Ectodermal cell (in vitro differentiated cells): ENCODE measurements at regions not wholly inside any gene's neighbourhood (a gene's known extent, or its start where the extent isn't known, plus 50 kb on each side); places are given as distances from the start of the nearest gene placed in this dataset.

ENCODE experiments used
- H3K27ac ChIP-seq: 2 replicates; pipeline ENCODE4 v1.7.0; 2013; ENCODE audit warnings: mild to moderate bottlenecking, low read depth, low read length; ENCODE audit not compliant: insufficient read depth, poor library complexity, severe bottlenecking
- H3K27me3 ChIP-seq: 2 replicates; pipeline ENCODE4 v1.7.0; 2013; ENCODE audit warnings: mild to moderate bottlenecking, low read length; ENCODE audit not compliant: insufficient read depth, control insufficient read depth, poor library complexity, severe bottlenecking
- H3K36me3 ChIP-seq: one replicate; pipeline ENCODE4 v1.7.0; 2013; ENCODE audit warnings: low read length; ENCODE audit not compliant: control insufficient read depth, insufficient read depth
- H3K4me1 ChIP-seq: one replicate; pipeline ENCODE4 v1.7.0; 2013; ENCODE audit warnings: low read length; ENCODE audit not compliant: control insufficient read depth, insufficient read depth
- H3K4me3 ChIP-seq: 2 replicates; pipeline ENCODE4 v1.7.0; 2013; ENCODE audit warnings: low read depth, low read length, control low read depth; ENCODE audit not compliant: insufficient read depth
- H3K9me3 ChIP-seq: 2 replicates; pipeline ENCODE4 v1.7.0; 2013; ENCODE audit warnings: mild to moderate bottlenecking, low read length, moderate library complexity; ENCODE audit not compliant: control insufficient read depth
- WGBS, 2 experiments: methylation state at CpG; one replicate each; pipeline ENCODE4 v1.1.7; 2013; ENCODE audit warnings: missing lambda C conversion rate in 2 of 2; 5-methylcytosine and 5-hydroxymethylcytosine counted together

GRCh38 chr10:78354101-78354500 is 320.4 kb downstream of the RPS24 start:
- Histone ChIP-seq H3K4me1 (peaks cover 33% of the 10 kb centered on the region), H3K27me3 (no peaks in the 10 kb centered on the region), H3K9me3 (no peaks in the 10 kb centered on the region), H3K36me3 (no peaks in the 10 kb centered on the region), H3K4me3 (no peak overlapping the region), H3K27ac (no peak overlapping the region)
- 91 to 93% methylated on average over 7 of the region's 7 CpGs for WGBS, 2 experiments

GRCh38 chr10:78356291-78356900 is 322.7 kb downstream of the RPS24 start:
- peaks cover 50% of the 10 kb centered on the region for H3K4me1 ChIP-seq
- no peaks in the 10 kb centered on the region for H3K36me3 ChIP-seq
- H3K27ac ChIP-seq, result no peak overlapping the region
- H3K27me3 ChIP-seq, result no peaks in the 10 kb centered on the region
- no peak overlapping the region for H3K4me3 ChIP-seq
- H3K9me3 ChIP-seq, result no peaks in the 10 kb centered on the region
- WGBS, 2 experiments, result 81% methylated on average over 9 to 10 of the region's 10 CpGs

- H3K4me1 ChIP-seq, result peaks cover 50% of the 10 kb centered on the region
- H3K27me3 ChIP-seq, result no peaks in the 10 kb centered on the region
- H3K9me3 ChIP-seq, result no peaks in the 10 kb centered on the region
- no peak overlapping the region for H3K27ac ChIP-seq
- H3K36me3 ChIP-seq, result no peaks in the 10 kb centered on the region
- WGBS, 2 experiments, result 59 to 60% methylated on average over 16 of the region's 16 CpGs
- no peak overlapping the region for H3K4me3 ChIP-seq
Measured at GRCh38 chr10:78357141-78358063, 323.7 kb downstream of the RPS24 start.

- H3K4me1 ChIP-seq, result peaks cover 50% of the 10 kb centered on the region
- no peaks in the 10 kb centered on the region for H3K27me3 ChIP-seq
- no peak overlapping the region for H3K4me3 ChIP-seq
- WGBS, 2 experiments, result 93 to 96% methylated on average over 5 of the region's 5 CpGs
- no peaks in the 10 kb centered on the region for H3K9me3 ChIP-seq
- H3K36me3 ChIP-seq, result no peaks in the 10 kb centered on the region
- no peak overlapping the region for H3K27ac ChIP-seq
Measured at GRCh38 chr10:78358351-78358750, 324.7 kb downstream of the RPS24 start.

GRCh38 chr10:78358982-78359381 is 325.3 kb downstream of the RPS24 start:
- Histone ChIP-seq H3K36me3 (no peaks in the 10 kb centered on the region), H3K9me3 (no peaks in the 10 kb centered on the region), H3K27ac (no peak overlapping the region), H3K27me3 (no peaks in the 10 kb centered on the region), H3K4me1 (peaks cover 50% of the 10 kb centered on the region), H3K4me3 (no peak overlapping the region)
- WGBS, 2 experiments, result 95 to 96% methylated on average over 5 of the region's 5 CpGs

- Histone ChIP-seq H3K27me3 (no peaks in the 10 kb centered on the region), H3K4me1 (peaks cover 50% of the 10 kb centered on the region), H3K36me3 (no peaks in the 10 kb centered on the region), H3K9me3 (no peaks in the 10 kb centered on the region), H3K4me3 (no peak overlapping the region), H3K27ac (no peak overlapping the region)
- 36 to 42% methylated on average over 9 of the region's 9 CpGs for WGBS, 2 experiments
Measured at GRCh38 chr10:78359640-78360091, 326.0 kb downstream of the RPS24 start.

GRCh38 chr10:78360284-78360683 is 326.6 kb downstream of the RPS24 start:
- H3K27me3 ChIP-seq, result no peaks in the 10 kb centered on the region
- WGBS, 2 experiments, result 88% methylated on average over 6 of the region's 6 CpGs
- H3K27ac ChIP-seq, result no peak overlapping the region
- peaks cover 50% of the 10 kb centered on the region for H3K4me1 ChIP-seq
- H3K9me3 ChIP-seq, result no peaks in the 10 kb centered on the region
- no peaks in the 10 kb centered on the region for H3K36me3 ChIP-seq
- H3K4me3 ChIP-seq, result no peak overlapping the region

- H3K9me3 ChIP-seq, result no peaks in the 10 kb centered on the region
- H3K4me1 ChIP-seq, result peaks cover 52% of the 10 kb centered on the region
- H3K27me3 ChIP-seq, result no peaks in the 10 kb centered on the region
- WGBS, 2 experiments, result 90 to 100% methylated on average over 3 of the region's 3 CpGs
- H3K4me3 ChIP-seq, result no peak overlapping the region
- no peak overlapping the region for H3K27ac ChIP-seq
- no peaks in the 10 kb centered on the region for H3K36me3 ChIP-seq
Measured at GRCh38 chr10:78361031-78361430, 327.4 kb downstream of the RPS24 start.

- H3K4me1 ChIP-seq, result peaks cover 52% of the 10 kb centered on the region
- no peak overlapping the region for H3K4me3 ChIP-seq
- no peak overlapping the region for H3K27ac ChIP-seq
- WGBS, 2 experiments, result 91 to 94% methylated on average over 10 of the region's 10 CpGs
- H3K27me3 ChIP-seq, result no peaks in the 10 kb centered on the region
- H3K36me3 ChIP-seq, result no peaks in the 10 kb centered on the region
- H3K9me3 ChIP-seq, result no peaks in the 10 kb centered on the region
Measured at GRCh38 chr10:78362406-78363022, 328.9 kb downstream of the RPS24 start.

- 92 to 96% methylated on average over 4 of the region's 4 CpGs for WGBS, 2 experiments
- Histone ChIP-seq H3K27ac (no peak overlapping the region), H3K9me3 (no peaks in the 10 kb centered on the region), H3K27me3 (no peaks in the 10 kb centered on the region), H3K36me3 (no peaks in the 10 kb centered on the region), H3K4me3 (no peak overlapping the region), H3K4me1 (peaks cover 47% of the 10 kb centered on the region)
Measured at GRCh38 chr10:78363190-78363589, 329.5 kb downstream of the RPS24 start.
